GM12875 (cell line): ENCODE measurements at regions not wholly inside any gene's neighbourhood (a gene's known extent, or its start where the extent isn't known, plus 50 kb on each side); places are given as distances from the start of the nearest gene placed in this dataset.

Source experiments
- H3K4me3 ChIP-seq: one replicate; pipeline ENCODE4 v1.5.1; 2011; ENCODE audit warnings: low read depth, low read length, control low read depth
- TF ChIP-seq, protein P1 (sequence below): IDR thresholded peaks from 2 replicates; pipeline ENCODE4 v1.5.1; 2011; ENCODE audit warnings: low read depth, mild to moderate bottlenecking, control low read depth, inconsistent platforms, low read length, moderate library complexity, borderline replicate concordance; ENCODE audit not compliant: insufficient read depth

DNA sequence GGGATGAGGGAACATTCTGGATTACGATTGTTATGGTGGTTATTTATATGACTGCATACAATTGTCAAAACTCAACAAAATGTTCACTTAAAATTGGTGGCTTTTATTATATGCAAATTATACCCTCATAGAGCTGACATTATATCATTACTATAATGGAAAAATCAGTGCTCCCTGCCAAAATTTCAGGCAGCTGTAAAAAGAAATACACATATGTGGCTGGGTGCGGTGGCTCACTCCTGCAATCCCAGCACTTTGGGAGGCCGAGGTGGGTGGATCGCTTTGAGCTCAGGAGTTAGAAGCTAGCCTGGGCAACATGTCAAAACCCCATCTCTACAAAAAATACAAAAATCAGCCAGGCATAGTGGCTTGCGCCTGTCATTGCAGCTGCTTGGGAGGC, 75.8 kb upstream of the SULF2 start:
- TF ChIP-seq, protein P1, sequence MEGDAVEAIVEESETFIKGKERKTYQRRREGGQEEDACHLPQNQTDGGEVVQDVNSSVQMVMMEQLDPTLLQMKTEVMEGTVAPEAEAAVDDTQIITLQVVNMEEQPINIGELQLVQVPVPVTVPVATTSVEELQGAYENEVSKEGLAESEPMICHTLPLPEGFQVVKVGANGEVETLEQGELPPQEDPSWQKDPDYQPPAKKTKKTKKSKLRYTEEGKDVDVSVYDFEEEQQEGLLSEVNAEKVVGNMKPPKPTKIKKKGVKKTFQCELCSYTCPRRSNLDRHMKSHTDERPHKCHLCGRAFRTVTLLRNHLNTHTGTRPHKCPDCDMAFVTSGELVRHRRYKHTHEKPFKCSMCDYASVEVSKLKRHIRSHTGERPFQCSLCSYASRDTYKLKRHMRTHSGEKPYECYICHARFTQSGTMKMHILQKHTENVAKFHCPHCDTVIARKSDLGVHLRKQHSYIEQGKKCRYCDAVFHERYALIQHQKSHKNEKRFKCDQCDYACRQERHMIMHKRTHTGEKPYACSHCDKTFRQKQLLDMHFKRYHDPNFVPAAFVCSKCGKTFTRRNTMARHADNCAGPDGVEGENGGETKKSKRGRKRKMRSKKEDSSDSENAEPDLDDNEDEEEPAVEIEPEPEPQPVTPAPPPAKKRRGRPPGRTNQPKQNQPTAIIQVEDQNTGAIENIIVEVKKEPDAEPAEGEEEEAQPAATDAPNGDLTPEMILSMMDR = no peak

DNA sequence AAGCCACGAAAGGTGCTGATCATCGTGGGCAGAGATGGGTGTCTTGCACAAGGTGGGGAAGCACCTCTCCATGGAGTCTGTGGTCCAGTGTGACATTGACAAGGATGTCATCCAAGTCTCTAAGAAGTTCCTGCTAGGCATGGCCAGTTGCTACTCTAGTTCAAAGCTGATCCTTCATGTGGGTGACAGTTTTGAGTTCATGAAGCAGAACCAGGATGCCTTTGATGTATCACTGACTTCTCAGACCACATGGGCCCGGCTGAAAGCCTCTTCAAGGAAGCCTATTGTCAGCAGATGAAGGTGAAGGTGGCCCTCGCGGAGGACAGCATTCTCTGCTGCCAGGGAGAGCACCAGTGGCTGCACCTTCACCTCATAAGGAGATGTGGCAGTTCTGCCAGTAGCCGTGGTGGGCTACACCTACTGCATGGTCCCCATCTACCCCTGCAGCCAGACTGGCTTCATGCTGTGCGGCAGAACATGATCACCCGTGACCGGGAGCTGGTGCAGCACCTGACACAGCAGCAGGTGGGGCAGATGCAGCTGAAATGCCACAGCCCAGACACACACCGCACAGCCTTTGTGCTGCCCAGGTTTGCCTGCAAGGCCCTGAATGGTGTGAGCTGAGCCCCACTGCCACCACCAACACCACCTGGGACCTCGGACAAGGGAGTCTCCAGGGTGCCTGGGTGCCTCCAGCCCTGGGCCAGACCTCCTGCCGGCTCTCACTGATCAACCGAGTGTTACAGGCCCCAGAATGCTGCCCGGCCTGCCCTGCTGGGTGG, 75.0 kb upstream of the SULF2 start:
- no peak overlapping the region for H3K4me3 ChIP-seq
- TF ChIP-seq, protein P1 = no peak

More for the DNA sequence above, 75.8 kb upstream of the SULF2 start:
- no peak overlapping the region for H3K4me3 ChIP-seq

DNA sequence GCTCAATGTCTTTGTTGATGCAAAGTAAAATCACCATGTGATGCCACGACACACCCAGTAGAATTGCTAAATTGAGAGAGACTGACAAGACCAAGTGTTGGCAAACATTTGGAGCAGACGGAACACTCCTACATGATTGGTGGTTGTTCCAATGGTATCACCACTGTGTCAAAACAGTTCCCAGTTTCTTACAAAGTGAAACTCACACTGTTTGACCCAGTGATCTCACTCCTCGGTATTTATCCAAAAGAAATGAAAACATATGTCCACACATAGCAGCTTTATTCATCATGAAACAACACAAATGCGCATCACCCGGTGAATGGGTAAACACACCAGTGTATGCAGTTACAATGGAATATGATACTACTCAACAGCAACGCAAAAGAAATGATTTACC, 74.0 kb upstream of the SULF2 start:
- TF ChIP-seq, protein P1 = no peak
- no peak overlapping the region for H3K4me3 ChIP-seq

DNA sequence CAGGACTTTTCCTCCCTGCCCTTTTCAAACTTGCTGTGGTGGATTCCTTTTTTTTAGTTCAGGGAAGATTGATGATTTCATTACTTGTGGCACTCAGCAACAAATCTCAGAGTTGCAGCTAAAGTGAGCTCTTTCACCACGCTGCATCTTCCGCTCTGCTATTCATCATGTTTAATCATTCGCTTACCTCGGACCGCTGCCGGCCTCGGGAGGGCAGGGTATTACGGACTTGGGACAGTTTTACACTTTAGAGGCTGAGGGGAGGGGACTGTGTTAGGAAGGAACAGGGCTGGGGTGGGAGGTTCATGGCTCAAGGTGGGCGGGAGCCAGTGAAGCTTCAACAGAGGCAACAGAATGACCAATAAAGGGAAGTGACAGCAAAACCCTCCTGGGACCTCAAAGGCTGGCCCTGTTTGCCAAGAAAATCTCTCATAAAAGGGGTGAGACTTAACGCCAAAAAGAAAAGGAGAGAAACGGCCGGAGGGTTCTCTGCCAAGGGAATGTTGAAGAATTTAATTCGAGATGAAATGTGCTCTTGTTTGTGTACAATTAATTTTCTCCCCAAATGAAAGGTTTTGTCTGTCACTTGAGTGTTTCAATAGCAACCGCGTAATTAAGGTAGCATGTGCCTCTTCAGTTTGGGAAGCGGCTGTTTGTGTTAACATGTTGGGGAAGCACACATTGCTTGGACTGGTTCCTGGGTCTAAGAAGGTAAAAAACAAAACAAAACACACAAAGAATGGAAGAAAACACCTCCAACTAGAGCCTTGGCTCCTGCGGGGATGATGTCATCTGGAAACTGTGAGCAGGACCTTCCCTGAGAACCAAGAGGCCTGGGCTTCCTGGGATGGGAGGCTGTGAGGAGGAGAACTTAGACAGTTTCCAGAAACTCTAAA, 72.5 kb upstream of the SULF2 start:
- H3K4me3 ChIP-seq = no peak overlapping the region
- TF ChIP-seq, protein P1 = no peak

DNA sequence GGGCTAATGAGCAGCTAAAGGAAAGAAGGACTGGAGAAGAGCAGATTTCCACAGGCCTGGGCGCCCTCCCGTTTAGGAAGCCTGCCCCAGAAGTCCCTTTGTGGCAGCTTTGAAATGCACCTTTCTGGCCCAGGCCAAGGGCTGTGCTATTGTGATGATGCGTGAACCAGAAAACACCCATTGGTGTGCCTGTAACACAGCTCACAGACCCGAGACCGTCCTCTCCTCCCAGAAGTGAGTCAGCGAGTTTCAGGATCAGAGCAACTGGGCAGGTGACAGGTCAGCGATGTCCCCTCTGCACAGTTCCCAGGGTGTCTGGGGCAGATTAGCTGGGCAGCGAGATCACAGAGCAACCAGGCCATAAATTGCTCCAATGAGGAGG, 71.9 kb upstream of the SULF2 start:
- no peak overlapping the region for H3K4me3 ChIP-seq
- TF ChIP-seq, protein P1 = no peak

DNA sequence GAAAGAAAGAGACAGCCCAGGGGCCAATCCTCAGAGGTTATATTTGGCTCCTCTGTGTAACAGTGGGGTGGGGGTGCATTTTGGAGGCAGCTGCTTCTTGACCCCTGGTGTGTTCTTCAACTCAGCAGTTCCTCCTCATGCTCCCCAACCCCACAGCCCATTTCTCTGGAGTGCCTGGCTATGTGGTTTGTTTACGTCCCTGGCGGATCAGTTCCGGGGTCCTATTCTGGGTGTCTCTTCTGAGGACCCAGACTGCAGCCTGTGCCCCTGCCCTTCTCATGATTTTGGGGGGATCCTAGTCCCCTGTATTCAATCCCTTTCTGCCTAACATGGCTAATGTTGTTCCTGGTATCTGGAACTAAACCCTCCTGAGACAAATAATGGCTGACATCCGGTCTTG, 70.5 kb upstream of the SULF2 start:
- TF ChIP-seq, protein P1 = no peak
- no peak overlapping the region for H3K4me3 ChIP-seq

GRCh38 chr20:47854687-47855212, 69.5 kb upstream of the SULF2 start:
- no peak overlapping the region for H3K4me3 ChIP-seq
- TF ChIP-seq, protein P1 = peak; percentile 52
